NCI-H524 treated with DMSO at 0.1 percent for 48 hours (cell line): ENCODE measurements at regions not wholly inside any gene's neighbourhood (a gene's known extent, or its start where the extent isn't known, plus 50 kb on each side); places are given as distances from the start of the nearest gene placed in this dataset.

Experiments
- DNase-seq: peaks from one replicate; lab custom pipeline; 2025; lab: John Stamatoyannopoulos, UW

DNA sequence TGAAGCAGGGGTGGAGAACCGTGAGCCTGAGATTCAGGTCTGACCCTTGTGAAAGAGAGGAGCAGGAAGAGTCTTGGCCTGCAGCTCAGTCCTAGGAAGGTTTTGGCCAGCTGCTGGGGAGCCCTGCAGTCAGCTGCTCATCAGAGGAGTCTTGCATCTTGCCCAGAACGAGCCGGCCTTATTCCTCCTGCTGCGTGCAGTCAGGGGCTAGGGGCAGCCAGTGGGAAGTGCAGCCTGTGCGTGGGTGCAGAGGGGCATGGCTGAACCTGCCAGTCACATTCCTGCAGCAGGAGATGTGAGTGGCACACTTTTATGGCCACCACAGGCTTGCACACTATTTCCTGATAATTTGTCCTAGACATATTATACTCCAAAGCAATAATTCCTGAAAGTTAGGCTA, 278.7 kb downstream of the NPR3 start:
- no peak for DNase-seq

DNA sequence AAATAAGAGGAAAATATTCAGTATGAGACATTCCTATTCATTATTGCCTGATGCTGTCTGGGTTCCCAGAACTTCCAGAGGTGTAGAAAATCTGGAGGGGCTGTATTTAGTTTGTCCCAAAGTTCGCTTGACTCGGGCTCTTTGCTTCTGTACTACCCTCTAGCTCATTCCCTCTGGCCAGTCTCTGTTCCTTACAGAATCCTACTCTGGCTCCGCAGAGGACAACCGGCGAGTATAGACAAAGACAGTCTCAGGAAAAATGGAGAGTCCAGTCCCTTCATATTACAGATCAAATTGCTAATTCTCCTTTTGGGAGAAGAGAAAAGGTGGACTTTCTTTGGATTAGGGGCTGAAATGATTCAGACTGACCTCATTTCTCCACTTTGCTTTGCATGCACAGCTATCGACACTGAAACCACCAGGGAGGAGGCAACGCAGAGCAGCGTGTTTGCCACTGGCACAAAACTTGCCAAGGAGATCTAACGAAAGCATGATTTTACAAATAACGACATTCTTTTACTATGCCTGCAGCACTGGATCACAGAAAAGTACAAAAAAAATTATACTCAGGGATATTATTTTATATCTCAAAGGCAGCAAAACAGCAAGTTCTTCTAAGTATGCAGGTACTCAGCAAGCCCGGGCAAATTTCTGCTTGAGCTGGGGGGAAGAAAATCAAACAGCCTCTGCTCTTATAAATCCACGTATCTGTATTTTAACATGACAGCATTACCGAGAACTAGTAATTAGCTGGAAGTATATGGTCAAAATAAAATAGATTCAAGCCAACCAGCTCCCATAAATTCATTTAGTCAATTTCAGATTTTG, 279.7 kb downstream of the NPR3 start:
- no peak for DNase-seq

DNA sequence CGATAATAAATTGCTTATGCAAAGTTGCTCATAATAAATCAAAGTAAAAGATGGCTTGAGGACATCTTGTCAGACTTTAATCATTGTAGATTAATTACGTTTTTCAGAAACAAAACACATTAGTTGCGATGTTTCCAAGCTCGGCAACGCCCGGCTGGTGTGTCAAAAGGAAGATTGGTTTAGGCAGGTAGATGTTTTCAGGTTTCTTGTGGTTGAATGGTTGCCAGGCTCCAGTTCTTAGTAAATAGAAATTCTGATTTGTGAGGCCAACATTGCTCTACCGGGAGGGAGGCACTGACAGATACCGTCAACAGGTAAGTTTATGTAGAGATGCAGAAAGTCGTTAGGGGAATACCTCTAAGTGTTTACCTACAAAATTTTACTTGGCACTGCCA, 280.3 kb downstream of the NPR3 start:
- DNase-seq, result no peak

DNA sequence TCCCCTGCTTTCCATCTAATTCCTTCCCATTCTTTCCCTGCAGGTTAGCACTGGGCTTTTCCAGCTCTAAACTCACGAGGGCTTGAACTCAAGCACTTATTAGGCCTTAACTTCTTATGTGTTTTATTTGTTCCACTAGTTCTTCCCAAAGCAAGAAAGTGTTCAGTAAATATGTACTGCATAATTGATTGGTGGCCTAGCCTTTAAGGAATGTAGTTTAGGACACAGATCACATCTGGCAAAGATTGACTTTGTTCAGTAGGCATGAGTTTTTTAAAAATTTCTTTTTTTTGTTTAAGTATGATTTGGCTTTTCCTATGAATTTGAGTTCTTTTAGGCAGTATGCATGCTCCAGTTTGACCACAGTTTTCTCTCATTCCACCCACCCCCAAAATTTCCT, 285.2 kb downstream of the NPR3 start:
- no peak for DNase-seq

DNA sequence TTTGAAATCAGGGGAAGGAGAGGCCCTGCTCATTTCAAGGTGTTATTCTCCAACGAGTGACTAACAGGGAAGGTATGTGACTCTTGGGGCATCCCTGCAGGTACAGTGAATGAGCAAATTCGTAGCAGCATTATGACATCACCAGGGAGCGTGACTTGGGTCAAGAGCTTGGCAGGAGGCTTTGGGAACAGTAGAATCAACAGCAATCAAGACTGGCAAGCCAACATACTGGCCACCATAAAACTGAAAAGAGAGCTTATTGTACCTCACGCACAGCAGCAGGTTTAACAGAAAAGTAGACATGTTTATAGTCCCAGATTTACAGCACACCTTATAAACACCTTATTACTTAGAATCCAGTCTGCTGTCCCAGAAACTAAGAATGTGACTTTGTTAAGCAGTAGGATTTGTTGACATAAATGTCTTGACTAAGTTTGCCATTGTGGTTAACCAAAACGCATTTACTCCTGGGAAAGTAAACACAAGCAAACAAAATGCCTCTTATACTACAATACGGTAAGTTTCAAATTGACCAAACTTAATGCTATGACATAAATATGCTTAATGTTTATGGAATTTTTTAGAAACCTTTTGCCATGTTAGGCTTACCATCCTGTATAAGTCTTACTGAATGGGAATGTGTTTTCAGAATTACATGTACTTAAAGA, 297.8 kb downstream of the NPR3 start:
- no peak for DNase-seq

DNA sequence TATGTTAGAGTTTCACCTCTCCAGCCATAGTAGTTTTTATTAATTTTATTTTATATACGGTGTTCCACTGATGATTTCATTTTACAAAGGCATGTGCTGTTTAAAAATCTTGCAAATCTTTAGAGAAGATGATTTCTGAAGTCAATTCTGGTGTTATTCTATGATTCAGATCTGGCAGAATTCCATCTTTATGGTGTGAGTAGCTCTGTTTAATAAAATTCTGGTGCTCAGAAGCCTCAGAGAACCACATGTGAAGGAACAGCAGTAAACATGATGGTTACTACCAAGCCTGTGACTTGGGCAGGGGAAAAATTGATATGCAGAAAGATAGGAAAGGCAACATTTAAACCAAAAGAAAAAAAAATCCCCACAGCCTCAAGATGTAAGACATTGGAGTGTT, 299.7 kb downstream of the NPR3 start:
- DNase-seq, result no peak

DNA sequence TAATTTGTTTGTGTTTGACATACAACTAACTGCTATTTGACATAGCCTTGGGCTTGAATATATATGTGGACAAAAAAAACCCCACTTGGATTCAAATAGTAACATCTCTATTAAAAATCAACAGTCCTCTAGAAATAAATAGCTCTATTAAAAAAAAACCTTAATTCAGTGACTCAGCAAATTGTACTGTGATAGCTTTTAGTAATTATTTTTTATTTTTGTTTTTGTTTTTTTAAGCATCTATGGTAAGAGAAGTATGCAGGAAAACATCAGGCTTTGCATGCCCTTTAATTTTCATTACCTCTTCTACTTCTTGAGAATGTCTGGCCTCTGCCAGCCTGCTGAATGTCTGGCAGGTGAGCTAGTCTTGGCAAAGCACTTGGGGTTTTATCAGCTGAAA, 300.7 kb downstream of the NPR3 start:
- DNase-seq, result no peak

DNA sequence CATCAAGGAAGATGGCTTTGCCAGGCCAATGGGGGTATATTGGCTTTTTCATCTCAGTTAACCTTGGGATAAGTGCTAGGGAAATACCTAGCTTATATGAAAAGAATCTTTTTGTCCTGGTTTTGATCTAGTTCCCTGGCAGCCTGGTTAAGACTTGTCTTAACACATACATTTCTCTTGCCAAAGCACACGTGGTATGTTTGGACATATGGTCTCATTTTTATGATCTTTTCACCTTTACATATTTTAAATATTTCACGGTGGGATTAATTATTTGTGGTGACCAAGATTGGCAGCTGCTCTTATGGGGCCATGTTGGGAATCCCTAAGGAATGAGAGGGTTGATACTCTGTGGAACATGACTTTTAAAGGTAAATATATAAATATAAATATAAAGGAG, 312.5 kb downstream of the NPR3 start:
- DNase-seq, result no peak

DNA sequence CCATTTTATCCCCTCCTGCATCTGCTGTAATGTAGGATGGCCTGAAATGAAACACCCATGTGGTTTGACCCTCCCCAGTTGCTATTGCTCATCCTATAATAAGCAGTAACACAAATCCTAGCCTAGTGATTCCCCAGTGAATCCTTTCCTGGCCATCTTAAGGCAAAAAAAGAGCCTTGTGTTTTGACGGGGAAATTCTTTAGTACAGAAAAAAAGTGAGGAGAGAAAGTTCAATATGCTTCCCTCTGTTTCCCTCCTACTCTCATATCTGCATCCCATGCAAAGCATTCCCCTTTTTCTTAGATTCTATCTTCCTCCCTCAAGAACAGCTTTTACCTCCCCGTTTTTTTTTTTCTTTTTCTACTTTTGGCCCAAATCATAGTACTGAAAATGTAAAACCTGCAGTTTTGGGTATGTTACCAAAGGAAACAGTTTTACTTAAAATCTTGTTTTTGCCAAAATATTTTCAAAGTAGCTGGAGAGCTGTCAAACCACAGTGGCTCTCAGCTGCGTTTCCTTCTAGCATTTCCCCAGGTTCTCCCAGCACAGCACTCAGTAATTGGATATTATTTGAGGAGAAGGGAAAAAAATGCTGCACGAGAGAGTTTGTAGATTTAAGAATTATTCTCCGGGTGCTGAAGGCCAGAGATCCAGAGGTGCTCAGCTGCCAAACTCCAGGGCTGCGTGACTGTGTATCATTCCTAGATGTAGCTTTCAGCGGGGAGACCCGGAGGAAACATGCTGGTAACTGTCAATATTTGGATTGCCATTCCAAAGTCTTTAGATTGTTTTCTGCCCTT, 321.4 kb downstream of the NPR3 start:
- no peak for DNase-seq

DNA sequence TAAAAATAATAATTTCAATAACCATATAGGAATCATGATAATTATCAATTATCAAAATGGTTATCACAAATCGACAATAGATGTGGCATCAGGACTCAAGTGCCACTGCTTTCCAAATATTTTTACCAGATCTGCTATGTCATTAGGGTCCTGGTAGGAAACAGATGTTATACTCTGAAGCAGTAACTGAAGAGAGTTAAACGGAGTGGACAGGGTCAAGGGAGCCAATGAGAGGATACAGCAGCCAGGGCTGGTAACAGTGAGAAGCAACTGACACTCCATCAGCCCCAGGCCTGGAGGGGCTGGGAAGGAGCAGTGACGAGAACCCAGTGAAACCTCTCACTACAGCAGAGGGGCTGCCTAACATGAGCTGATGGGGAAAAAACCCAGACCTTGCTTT, 322.4 kb downstream of the NPR3 start:
- no peak for DNase-seq

DNA sequence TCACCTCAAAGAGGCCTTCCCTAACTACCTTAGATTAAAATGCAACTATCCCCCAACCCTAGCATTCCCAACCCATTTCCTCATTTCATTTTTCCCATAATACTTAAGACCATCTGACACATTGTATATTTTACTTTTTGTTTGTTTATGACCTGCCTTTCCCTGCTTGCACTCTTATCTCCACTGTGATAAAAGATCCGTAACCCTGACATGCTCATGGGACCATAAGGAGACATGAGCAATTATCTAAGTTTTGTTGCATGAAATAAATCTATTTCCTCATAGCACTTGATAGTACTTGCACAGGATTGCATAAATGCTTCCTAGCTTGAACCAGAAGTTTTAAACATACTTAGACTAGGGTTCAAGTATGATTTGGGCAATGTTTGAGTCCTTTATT, 323.7 kb downstream of the NPR3 start:
- DNase-seq, result no peak

DNA sequence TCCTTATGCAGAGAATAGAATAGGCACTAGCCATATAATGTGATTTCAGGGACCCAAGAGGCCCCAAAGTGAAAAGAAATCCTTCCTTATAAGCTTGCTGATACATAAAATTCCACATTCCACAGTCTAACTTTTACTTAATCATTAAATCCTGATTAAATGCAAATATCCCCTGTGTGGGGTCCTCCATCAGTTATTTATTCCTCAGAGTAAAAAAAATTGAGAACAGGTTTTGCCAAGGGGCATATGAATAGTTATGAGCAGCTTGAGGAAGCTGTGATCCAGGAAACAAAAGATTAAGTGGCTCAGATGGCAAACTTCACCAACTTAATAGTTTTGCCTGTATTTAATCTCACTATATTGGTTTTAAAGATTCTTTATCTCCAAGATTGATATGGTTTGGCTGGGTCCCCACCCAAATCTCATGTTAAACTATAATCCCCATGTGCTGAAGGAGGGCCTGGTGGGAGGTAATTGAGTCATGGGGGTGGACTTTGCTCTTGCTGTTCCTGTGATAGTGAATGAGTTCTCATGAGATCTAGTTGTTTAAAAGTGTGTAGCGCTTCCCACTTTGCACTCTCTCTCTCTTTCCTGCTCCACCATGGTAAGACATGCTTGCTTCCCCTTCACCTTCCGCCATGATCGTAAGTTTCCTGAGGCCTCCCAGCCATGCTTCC, 324.9 kb downstream of the NPR3 start:
- no peak for DNase-seq

DNA sequence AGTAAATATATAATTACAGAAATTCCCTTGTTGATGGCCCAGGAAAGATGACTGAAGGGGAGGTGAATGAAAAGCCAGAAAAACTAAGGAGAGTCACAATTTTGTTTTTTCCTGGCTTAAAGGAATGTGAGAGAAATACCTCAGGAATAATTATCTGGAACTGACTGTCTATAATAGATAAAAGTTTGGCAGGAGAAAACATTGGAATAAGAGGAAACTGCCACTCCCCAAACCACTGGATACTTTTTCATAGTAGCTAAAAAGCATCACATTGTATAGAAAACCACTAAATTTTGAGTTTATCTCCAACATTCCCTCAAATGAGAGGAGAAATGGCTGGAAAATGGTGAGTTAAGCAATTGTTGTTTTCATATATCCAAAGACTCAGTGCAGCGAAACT, 326.0 kb downstream of the NPR3 start:
- no peak for DNase-seq

DNA sequence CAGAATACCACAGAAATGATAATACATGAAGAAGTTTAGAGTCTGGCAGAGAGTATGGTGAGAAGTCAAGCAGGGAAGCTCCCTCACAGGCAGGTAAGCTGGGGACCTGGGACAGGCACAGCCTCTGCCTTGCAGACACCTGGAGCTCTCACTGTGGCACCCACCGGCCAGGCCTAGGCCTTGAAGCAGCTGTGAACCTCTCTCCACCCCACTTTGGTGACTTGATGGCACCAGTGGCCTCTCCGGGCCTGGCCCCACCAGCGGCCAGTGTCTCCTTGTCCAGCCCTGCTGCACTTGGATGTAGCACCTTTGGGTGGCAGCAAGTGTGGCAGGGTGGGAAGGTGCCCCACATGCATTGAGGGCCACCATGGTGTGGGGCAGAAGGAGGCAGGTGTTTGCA, 330.5 kb downstream of the NPR3 start:
- no peak for DNase-seq

DNA sequence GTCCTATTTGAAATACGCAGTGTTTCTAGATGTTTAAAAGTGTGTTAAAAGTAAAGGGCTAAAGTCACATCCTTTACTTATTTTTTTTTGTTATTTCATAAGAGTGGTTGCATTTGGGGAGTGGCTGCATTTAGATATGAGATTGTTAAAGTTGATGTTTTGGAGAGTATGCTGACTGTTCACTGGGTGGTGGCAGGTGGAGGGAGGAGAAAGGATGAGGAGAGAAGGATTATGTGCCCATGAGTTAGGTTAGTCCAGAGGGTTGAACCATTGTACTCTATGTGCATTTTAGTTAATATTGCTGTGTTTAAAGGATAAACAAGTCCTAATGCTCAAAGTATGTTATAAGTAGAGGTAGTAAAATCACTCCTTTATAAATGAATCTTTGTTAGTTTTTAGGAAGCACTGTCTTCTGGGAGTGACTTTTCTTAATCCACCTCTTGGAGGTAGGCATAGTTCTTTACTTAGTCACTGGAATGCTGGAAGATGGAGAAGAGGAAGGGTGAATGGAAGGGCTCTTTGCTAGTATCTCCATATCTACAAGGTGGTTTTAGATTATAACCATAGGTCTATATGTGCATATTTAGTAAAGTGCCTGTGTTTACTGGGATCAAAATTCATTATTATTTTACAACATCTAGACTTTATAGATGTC, 332.3 kb downstream of the NPR3 start:
- no peak for DNase-seq

DNA sequence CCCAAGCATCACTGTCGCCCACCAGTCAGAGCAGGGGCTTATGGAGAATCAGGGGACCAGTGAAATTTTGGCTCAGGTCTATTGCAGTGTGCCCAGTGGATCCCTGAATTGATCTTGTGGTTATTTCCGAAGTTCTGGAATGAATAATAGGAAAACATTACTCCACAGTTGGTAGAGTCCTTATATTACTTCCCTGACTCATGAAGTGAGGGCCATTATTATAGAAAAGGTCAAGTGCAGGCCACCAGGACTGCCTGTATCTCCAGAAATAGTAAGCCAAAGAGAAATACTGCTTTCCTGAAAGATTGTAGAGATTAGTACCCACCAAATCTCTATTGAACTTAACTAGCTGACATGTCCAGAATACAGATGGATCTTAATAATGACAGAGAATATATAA, 335.0 kb downstream of the NPR3 start:
- no peak for DNase-seq

DNA sequence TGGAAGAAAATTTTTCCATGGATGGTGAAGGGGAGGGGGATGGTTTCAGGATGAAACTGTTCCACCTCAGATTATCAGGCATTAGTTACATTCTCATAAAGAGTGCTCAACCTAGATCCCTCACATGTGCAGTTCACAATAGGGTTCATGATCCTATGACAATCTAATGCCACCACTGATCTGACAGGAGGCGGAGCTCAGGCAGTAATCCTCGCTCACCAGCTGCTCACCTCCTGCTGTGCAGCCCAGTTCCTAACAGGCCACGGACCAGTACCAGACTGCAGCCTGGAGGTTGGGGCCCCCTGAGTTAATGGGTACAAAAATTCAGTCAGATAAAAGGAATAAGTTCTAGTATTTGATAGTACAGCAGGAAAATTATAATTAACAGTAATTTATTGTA, 337.2 kb downstream of the NPR3 start:
- DNase-seq, result no peak

DNA sequence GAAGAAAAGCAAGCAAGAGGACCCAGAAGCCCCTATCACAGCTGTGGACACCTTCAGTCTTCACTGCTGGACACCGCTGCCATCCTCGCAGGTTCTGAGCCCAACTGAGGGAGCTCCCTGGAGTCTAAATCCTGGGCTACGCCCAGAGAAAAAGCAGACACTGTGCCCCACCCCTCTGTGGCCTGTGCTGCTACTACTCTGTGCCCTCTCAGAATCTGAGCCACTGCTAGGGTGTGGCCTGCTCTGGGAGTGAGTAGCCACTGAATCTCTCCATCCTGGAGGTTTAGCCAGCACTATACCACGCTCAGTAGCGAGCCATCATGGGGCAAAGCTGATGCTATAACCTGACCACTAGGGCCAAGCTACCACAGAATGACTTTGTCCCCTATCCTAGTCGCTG, 338.2 kb downstream of the NPR3 start:
- DNase-seq, result no peak

DNA sequence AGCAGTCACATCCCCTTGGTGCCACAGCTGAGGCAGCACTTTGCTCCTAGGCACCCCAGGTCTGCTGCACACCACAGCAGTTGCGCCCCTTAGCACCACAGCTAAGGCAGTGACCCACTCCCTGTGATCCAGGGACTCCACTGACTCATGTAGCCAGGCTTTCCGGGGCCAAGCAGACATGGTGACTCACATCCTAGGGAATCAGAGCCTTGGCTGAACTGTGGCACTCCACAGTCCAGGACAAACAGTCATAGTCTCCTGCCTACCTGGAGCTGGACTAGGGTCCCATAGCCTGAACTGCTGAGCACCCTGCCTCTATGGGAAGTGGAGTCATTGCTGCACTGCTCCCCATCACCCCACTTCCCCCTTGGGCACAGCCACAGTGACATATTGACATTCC, 338.7 kb downstream of the NPR3 start:
- DNase-seq, result no peak

DNA sequence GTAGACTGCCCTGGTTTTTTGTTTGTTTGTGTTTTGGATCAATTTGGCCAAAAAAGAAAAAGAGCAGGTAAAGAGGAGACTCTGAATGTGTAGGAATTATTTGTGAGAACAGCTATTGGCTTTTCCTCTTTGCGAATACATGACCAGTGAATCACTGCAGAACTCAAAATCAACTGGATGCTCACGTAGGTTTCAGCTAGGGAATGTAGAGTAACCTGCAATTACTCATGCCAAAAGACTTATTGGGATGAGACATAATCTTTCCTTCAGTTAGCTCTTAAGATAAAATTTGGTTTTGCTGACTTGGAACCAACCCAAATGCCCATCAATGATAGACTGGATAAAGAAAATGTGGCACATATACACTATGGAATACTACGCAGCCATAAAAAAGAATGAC, 348.0 kb downstream of the NPR3 start:
- DNase-seq, result no peak

DNA sequence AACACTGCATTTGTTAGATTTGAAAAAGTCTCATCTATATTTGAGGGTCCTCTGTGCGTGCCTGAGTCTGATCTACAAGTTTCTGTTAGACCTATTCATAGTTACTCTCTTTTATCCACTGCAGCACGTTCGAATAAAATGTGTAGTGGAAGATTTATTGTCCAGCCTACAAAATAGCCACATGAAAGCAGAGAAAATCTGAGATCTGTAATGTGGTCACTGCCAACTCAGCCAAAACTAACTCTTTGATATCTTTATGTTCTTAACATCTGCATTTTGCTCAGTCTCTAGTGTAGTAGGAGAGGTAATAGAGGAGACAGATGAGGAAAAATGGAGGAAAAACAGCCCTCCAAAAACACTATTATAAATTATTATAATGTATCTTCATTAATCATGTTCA, 354.0 kb downstream of the NPR3 start:
- no peak for DNase-seq

DNA sequence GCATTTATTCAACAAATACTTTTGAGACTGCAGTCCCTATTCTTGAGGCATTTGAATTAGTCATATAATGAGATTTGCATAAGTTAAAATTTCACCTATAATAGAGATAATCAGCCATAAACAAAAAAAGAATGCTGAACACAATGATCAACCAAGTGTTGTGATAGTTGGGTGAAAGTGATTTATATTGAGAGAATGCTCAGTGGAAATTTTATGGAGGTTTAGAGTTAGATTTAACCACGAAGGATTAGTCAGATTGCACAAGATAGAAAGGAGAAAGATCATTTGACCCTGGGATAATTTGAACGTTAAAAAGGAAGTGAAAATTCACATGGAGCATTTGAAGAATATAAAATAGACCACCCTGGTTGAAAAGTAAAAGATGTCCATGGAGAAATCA, 356.2 kb downstream of the NPR3 start:
- DNase-seq, result no peak
